ENCODE measurements at regions not wholly inside any gene's neighbourhood (a gene's known extent, or its start where the extent isn't known, plus 50 kb on each side); places are given as distances from the start of the nearest gene placed in this dataset.
"Not testable (repeated sequence)": the region's sequence is repeated elsewhere in the genome, so short reads cannot be mapped to it uniquely, and the experiment has no call there.

- TF ChIP-seq HMGA2 (CRISPR knock-in tag; IDR thresholded peaks at IDR 0.05): no peak
- no peak for TF ChIP-seq ZNF423 (CRISPR knock-in tag; IDR thresholded peaks at IDR 0.05)
- TF ChIP-seq TCF7 (CRISPR knock-in tag; IDR thresholded peaks at IDR 0.05; ENCODE audit: low read depth): no peak
- no peak for TF ChIP-seq USF2 (CRISPR knock-in tag; IDR thresholded peaks at IDR 0.05)
- no peak for TF ChIP-seq TEAD1 (CRISPR knock-in tag; IDR thresholded peaks at IDR 0.05)
- no peak for TF ChIP-seq NR3C1 (CRISPR knock-in tag; conservative IDR thresholded peaks at IDR 0.05; ENCODE audit: low read depth)
- TF ChIP-seq IRF2 (CRISPR knock-in tag; IDR thresholded peaks at IDR 0.05; ENCODE audit: borderline replicate concordance, low read depth): no peak
- TF ChIP-seq GTF2I (CRISPR knock-in tag; conservative IDR thresholded peaks at IDR 0.05): no peak
Observed at GRCh38 chr18:1778496-1779178, 792.7 kb downstream of the METTL4 start (continued).

- no peak for TF ChIP-seq NFYB (CRISPR knock-in tag; conservative IDR thresholded peaks at IDR 0.05; ENCODE audit: low read depth)
- Mint-ChIP-seq H3K27ac (no peak overlapping the region), H3K9me3 (peaks cover 19% of the 10 kb centered on the region), H3K4me3 (no peak overlapping the region), H3K4me1 (no peaks in the 10 kb centered on the region), H3K36me3 (peaks cover 8% of the 10 kb centered on the region), H3K27me3 (ENCODE audit: low read depth) (no peaks in the 10 kb centered on the region)
- POLR2A ChIA-PET: no interaction called here
- ATAC-seq (no peak), DNase-seq (ENCODE audit: low spot score) (no peak)
- CTCF ChIA-PET: no interaction called here
Observed at GRCh38 chr18:1779587-1779986, 791.7 kb downstream of the METTL4 start.

- TF ChIP-seq ZNF232 (CRISPR knock-in tag; IDR thresholded peaks at IDR 0.05): no peak
- no peak for TF ChIP-seq ZNF532 (CRISPR knock-in tag; IDR thresholded peaks at IDR 0.05; ENCODE audit: borderline replicate concordance)
- no peak for TF ChIP-seq ZNF263 (CRISPR knock-in tag; IDR thresholded peaks at IDR 0.05; ENCODE audit: low read depth)
- TF ChIP-seq, protein P1, sequence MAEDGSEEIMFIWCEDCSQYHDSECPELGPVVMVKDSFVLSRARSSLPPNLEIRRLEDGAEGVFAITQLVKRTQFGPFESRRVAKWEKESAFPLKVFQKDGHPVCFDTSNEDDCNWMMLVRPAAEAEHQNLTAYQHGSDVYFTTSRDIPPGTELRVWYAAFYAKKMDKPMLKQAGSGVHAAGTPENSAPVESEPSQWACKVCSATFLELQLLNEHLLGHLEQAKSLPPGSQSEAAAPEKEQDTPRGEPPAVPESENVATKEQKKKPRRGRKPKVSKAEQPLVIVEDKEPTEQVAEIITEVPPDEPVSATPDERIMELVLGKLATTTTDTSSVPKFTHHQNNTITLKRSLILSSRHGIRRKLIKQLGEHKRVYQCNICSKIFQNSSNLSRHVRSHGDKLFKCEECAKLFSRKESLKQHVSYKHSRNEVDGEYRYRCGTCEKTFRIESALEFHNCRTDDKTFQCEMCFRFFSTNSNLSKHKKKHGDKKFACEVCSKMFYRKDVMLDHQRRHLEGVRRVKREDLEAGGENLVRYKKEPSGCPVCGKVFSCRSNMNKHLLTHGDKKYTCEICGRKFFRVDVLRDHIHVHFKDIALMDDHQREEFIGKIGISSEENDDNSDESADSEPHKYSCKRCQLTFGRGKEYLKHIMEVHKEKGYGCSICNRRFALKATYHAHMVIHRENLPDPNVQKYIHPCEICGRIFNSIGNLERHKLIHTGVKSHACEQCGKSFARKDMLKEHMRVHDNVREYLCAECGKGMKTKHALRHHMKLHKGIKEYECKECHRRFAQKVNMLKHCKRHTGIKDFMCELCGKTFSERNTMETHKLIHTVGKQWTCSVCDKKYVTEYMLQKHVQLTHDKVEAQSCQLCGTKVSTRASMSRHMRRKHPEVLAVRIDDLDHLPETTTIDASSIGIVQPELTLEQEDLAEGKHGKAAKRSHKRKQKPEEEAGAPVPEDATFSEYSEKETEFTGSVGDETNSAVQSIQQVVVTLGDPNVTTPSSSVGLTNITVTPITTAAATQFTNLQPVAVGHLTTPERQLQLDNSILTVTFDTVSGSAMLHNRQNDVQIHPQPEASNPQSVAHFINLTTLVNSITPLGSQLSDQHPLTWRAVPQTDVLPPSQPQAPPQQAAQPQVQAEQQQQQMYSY (CRISPR knock-in tag; IDR thresholded peaks at IDR 0.05): no peak
- no peak for TF ChIP-seq HMGXB4 (CRISPR knock-in tag; IDR thresholded peaks at IDR 0.05)
- TF ChIP-seq TEAD1 (CRISPR knock-in tag; IDR thresholded peaks at IDR 0.05): no peak
- TF ChIP-seq, protein P2, sequence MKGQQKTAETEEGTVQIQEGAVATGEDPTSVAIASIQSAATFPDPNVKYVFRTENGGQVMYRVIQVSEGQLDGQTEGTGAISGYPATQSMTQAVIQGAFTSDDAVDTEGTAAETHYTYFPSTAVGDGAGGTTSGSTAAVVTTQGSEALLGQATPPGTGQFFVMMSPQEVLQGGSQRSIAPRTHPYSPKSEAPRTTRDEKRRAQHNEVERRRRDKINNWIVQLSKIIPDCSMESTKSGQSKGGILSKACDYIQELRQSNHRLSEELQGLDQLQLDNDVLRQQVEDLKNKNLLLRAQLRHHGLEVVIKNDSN (CRISPR knock-in tag; IDR thresholded peaks at IDR 0.05): no peak
- H3K4me3 Mint-ChIP-seq: no peak overlapping the region
- ChIA-PET CTCF (no interaction called here), POLR2A (interaction anchor here (0.6 kb wide), 1 partner anchor 67 kb away, joined by 3 read pairs; no protein-coding TSS in a partner anchor)
- ATAC-seq (peak; percentile 51), DNase-seq (ENCODE audit: low spot score) (peak; percentile 11)
- no peaks in the 10 kb centered on the region for H3K4me1 Mint-ChIP-seq
- H3K9me3 Mint-ChIP-seq: peaks cover 44% of the 10 kb centered on the region
- H3K27ac Mint-ChIP-seq: no peak overlapping the region
- H3K27me3 Mint-ChIP-seq (ENCODE audit: low read depth): no peaks in the 10 kb centered on the region
- peaks cover 10% of the 10 kb centered on the region for H3K36me3 Mint-ChIP-seq
Observed at GRCh38 chr18:1784113-1784512, 787.2 kb downstream of the METTL4 start.

DNA sequence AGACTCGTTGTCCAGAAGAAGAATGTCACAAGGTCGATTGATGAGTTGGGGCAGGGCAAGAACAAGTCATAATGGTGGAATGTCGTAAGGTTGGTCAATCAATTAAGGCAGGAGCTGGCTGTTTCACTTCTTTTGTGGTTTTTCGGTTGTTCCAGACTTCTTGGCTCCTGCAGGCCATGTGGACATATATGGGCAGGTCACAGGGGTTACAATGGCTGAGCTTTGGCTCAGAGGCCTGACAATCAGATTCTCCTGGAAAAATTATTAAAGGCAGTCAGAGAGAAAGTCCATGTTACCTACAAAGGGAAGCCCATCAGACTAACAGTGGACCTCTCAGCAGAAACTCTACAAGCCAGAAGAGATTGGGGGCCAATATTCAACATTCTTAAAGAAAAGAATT lies 785.3 kb downstream of the METTL4 start:
- DNase-seq (ENCODE audit: low spot score); ATAC-seq; H3K4me1 Mint-ChIP-seq; H3K27ac Mint-ChIP-seq; POLR2A ChIA-PET; H3K4me3 Mint-ChIP-seq; CTCF ChIA-PET; H3K27me3 Mint-ChIP-seq (ENCODE audit: low read depth): not testable (repeated sequence)
- Mint-ChIP-seq H3K36me3 (peaks cover 10% of the 10 kb centered on the region), H3K9me3 (peaks cover 44% of the 10 kb centered on the region)

Data from WTC11 (cell line).